NCI-H2107 treated with DMSO at 0.1 percent for 48 hours (cell line): ENCODE measurements at regions not wholly inside any gene's neighbourhood (a gene's known extent, or its start where the extent isn't known, plus 50 kb on each side); places are given as distances from the start of the nearest gene placed in this dataset.
"Not testable (repeated sequence)": the region's sequence is repeated elsewhere in the genome, so short reads cannot be mapped to it uniquely, and the experiment has no call there.

ENCODE experiments used
- DNase-seq: peaks from one replicate; lab custom pipeline; 2025; ENCODE audit not compliant: unreplicated experiment; lab: John Stamatoyannopoulos, UW

DNA sequence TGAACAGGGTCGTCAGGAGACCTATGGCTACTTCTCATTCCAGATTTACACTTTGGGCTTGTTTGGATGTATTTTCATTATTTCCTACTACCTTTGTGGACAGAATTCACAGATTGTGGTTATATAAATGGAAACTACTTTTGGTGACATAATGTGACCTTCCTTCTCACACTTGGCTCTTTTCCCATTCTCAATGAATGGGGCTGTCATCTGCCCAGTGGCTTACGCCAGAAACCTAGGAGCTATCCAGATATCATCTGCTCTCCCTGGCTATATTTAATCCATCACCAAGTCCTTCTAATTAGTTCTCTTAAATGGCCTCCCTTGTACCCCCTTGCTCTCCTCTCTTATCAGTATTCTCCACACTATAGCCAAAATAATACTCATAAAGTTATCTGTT lies 1606.8 kb downstream of the KHDRBS2 start:
- DNase-seq, result no peak

GRCh38 chr6:60671369-60671768 lies 1614.7 kb downstream of the KHDRBS2 start:
- DNase-seq, result no peak

- no peak for DNase-seq
These were observed 1616.0 kb downstream of the KHDRBS2 start for GRCh38 chr6:60670036-60670435.

DNA sequence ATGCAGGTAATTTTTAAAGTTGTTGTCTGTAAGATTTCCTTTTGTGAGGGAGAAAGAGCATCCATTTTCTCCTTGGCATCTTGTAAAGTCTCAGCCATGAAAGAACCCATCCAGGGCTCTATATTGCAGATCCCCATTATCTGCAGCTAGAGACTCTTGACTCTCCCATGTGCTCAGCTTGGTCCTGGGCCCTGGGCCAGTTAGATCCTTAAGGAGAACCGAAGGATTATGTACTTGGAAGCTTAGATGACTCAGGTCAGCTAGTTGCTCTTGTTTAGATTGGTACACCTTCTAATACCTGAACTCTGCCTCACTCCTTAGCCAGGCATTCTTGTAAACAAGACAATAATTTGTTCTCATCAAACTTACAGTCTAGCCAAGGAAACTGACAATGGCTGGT lies 1617.6 kb downstream of the KHDRBS2 start:
- no peak for DNase-seq

DNA sequence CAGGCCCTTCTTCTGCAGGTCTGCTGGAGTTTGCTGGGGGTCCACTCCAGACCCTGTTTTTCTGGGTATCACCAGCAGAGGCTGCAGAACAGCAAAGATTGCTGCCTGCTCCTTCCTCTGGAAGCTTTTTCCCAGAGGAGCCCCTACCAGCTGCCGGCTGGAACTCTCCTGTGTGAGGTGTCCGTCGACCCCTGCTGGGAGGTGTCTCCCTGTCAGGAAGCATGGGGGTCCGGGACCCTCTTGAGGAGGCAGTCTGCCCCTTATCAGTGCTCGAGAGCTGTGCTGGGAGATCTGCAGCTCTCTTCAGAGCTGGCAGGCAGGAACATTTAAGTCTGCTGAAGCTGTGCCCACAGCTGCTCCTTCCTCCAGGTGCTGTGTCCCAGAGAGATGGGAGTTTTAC lies 1622.8 kb downstream of the KHDRBS2 start:
- not testable (repeated sequence) for DNase-seq

DNA sequence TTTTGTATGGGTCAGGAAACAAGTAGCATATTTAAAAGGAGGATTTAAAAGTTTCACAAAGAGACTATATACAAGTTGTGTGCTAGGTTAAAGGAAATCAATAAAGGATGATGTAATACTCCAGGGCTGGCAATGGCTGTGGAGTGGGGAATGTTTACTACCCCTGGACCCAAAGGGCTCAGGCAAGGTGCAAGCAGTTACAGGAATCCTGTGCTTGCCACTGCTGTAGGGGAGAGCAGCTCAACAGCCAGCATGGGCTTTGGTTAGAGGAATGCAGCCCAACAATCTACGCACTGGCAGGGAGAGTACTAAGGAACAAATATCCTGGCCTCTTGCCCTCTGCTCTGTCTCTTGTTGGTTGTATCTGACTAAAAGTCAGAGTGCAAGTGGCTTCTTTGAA lies 1642.2 kb downstream of the KHDRBS2 start:
- no peak for DNase-seq

- DNase-seq, result not testable (repeated sequence)
These were observed 1646.8 kb downstream of the KHDRBS2 start for GRCh38 chr6:60639185-60639584.
